HG03575 (cell line): ENCODE measurements at regions not wholly inside any gene's neighbourhood (a gene's known extent, or its start where the extent isn't known, plus 50 kb on each side); places are given as distances from the start of the nearest gene placed in this dataset.

Source experiments
- ATAC-seq: cut with Tn5 transposase; IDR thresholded peaks from one replicate; pipeline ENCODE4 v1.9.1; 2021; ENCODE audit not compliant: unreplicated experiment, insufficient number of reproducible peaks, low FRiP score; ENCODE audit errors: extremely low read depth

DNA sequence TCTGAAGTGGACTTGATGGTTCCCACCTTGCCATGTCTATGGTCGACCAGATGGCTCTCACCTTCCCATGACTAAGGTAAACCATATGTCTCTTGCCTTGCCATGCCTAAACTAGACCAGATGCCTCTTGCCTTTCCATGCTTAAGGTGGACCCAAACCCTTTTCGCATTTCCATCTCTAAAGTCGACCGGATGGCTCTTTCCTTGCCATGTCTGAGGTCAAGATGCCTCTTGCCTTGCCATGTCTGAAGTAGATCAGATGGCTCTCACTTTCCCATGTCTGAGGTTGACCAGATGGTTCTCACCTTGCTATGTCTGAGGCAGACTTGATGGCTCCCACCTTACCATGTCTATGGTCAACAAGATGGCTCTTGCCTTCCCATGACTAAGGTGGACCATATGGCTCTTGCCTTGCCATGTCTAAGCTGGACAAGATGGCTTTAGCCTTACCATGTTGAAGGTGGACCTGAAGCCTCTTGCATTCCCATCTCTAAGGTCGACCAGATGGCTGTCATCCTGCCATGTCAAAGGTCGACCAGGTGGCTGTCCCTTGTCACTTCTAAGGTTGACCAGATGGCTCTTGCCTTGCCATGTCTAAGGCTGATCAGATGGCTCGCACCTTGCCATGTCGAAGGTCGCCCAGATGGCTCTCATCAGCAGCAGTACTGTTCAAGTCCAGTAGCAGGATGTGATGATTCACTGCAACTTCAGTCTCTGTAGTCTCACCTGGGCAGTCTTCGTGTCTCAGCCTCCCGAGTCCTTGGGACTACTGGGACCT is 1439.4 kb downstream of the UQCRFS1 start:
- ATAC-seq, result no peak

- ATAC-seq, result no peak
Observed at GRCh38 chr19:27772059-27772458, 1440.9 kb downstream of the UQCRFS1 start.

DNA sequence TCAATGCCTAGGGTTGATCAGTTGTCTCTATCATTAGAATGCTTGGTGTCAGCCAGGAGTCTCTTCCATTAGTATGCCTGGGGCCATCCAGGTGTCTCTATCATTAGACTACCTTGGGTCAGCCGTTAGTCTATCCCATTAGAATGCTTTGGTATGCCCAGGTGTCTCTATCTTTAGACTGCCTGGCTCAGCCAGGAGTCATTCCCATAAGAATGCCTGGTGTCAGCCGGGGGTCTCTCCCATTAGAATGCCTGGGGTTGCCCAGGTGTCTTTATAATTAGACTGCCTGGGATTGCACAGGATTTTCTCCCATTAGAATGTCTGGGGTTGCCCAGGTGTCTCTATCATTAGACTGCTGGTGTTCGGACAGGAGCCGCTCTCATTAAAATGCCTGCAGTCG is 1442.9 kb downstream of the UQCRFS1 start:
- no peak for ATAC-seq

GRCh38 chr19:27767234-27767633 is 1445.7 kb downstream of the UQCRFS1 start:
- no peak for ATAC-seq

GRCh38 chr19:27765912-27766725 is 1446.8 kb downstream of the UQCRFS1 start:
- ATAC-seq, result no peak

GRCh38 chr19:27765397-27765796 is 1447.6 kb downstream of the UQCRFS1 start:
- no peak for ATAC-seq

GRCh38 chr19:27764186-27764804 is 1448.7 kb downstream of the UQCRFS1 start:
- ATAC-seq, result no peak

DNA sequence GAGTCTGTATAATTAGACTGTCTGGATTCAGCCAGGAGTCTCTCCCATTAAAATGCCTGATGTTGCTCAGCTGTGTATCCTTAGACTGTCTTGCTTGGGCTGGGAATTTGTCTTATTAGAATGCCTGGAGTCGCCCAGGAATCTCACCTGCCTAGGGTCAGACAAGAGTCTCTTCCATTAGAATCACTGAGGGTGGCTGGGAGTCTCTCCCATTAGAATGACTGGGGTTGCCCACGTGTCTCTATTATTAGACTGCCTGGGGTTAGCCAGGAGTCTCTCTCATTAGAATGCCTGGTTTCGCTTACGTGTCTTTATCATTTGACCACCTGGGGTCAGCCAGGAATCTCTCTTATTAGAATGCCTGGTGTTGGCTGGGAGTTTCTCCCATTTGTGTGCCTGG is 1450.0 kb downstream of the UQCRFS1 start:
- no peak for ATAC-seq

DNA sequence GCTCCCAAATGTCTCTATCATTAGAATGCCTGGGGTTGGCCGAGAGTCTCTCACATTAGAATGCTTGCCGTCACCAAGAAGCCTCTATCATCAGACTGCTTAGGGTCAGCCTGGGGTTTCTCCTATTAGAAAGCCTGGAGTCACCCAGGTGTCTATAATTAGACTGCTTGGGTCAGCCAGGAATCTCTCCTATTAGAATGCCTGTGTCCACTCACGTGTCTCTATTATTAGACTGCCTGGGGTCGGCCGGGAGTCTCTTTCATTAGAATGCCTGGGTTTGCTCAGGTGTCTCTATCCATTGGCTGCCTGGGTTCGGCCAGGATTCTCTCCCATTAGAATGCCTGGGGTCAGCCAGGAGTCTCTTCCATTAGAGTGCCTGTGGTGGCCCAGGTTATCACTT is 1453.1 kb downstream of the UQCRFS1 start:
- ATAC-seq, result no peak

DNA sequence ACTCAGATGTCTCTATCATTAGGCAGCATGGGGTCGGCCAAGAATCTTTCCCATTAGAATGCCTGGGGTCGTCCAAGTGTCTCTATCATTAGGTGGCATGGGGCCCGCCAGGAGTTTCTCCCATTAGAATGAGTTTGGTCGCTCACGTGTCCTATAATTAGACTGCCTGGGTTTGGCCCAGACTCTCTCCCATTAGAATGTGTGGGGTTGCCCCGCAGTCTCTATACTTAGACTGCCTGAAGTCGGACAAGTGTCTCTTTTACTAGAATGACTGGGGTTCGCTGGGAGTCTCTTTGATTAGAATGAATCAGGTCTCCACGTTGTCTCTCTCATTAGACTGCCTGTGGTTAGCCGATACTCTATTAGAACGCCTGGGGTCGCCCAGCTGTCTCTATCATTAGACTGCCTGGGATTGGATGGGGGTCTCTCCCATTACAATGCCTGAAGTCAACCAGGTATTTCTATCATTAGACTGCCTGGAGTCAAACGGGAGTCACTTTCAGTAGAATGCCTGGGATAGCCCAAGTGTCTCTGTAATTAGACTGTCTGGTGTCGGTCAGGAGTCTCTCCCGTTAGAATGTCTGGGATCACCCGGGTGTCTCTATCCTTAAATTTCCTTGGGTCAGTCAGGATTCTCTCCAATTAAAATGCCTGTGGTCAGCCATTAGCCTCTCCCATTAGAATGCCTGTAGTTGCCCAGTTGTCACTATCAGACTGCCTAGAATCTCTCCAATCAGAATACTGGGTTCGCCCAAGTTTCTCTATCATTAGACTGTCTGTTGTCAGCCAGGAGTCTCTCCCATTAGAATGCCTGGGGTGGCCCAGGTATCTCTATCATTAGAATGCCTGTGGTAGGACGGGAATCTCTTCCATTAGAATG is 1454.1 kb downstream of the UQCRFS1 start:
- no peak for ATAC-seq

- no peak for ATAC-seq
Observed at GRCh38 chr19:27754700-27755099, 1458.3 kb downstream of the UQCRFS1 start.

GRCh38 chr19:27753622-27754021 is 1459.3 kb downstream of the UQCRFS1 start:
- ATAC-seq, result no peak

- no peak for ATAC-seq
Observed at GRCh38 chr19:27752530-27753184, 1460.3 kb downstream of the UQCRFS1 start.

- no peak for ATAC-seq
Observed at GRCh38 chr19:27751044-27751391, 1461.9 kb downstream of the UQCRFS1 start.

- no peak for ATAC-seq
Observed at GRCh38 chr19:27750391-27751043, 1462.4 kb downstream of the UQCRFS1 start.

DNA sequence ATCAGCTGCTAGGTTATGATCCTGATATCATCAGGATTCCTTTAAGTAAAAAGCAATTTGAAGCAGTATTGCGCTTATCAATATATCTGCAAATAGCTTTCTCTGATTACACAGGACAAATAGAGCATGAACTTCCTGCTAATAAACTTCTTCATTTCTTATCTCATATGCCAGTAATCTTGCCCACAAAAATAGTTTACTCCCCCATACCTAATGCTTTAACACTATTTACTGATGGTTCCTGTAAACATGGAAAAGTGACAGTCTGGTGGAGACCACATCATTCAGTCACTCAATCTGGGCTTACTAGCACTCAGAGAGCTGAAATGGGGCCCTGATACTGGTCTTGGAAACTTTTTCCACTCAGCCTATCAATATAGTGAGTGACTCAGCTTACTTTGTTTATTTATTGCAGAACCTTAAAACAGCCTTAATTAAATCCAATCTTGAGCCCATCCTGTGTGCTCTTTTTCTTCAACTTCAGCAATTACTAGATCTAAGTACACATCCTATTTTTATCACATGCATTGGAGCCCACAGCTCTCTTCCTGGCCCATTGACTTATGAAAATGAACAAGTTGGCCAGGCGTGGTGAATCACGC is 1464.3 kb downstream of the UQCRFS1 start:
- no peak for ATAC-seq

GRCh38 chr19:27746691-27747380 is 1466.1 kb downstream of the UQCRFS1 start:
- no peak for ATAC-seq
